Stimulated activated CD4-positive, alpha-beta T cell treated with anti-CD3 and anti-CD28 coated beads, Interleukin-1b, Interleukin-23, amount 100 ng/mL, for 1 hour (primary cell): ENCODE measurements at regions not wholly inside any gene's neighbourhood (a gene's known extent, or its start where the extent isn't known, plus 50 kb on each side); places are given as distances from the start of the nearest gene placed in this dataset.
"Not testable (repeated sequence)": the region's sequence is repeated elsewhere in the genome, so short reads cannot be mapped to it uniquely, and the experiment has no call there.

Experiments
- DNase-seq, 2 donors: peaks; one replicate each; pipeline ENCODE4 v3.0.0-alpha.2; 2020; ENCODE audit warnings: low read depth in 2 of 2

DNA sequence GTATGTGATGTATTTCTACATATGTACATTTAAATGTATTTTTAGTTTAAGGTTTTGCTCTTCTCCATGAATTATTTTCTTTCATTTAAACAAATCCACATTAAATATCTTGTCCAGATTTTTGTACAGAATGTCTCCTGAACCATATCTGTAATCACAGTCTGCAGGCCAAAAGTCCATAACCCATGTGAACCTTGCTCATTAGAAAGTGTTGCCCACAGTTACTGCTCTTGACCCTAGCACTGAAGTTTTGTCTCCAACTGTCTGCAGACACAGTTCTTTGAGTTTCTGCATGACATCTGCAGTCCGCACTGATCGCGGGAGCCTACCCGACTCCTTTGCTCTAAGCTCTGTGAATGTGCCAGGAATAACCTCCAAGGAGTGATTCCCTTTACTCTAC, 626.2 kb upstream of the SLC10A2 start:
- DNase-seq, result no peak

DNA sequence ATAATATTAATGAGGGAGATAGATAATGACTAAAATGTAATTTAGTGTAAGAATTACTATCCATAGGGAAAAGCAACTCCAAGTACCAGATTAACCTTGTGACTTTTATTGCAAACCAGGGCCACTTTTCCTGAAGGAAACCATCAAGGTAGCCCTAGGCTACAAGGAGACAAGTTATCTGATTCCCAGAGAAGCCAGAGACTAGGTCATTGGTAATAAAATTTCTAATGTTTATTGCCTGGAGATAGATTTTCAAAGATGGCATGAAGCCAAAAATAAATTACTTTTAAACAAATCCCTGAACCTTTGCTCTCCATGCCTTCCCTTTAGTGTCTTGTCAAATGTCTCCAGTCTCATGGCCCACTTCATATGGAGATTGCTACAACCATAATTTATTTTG, 610.1 kb upstream of the SLC10A2 start:
- DNase-seq, result no peak

DNA sequence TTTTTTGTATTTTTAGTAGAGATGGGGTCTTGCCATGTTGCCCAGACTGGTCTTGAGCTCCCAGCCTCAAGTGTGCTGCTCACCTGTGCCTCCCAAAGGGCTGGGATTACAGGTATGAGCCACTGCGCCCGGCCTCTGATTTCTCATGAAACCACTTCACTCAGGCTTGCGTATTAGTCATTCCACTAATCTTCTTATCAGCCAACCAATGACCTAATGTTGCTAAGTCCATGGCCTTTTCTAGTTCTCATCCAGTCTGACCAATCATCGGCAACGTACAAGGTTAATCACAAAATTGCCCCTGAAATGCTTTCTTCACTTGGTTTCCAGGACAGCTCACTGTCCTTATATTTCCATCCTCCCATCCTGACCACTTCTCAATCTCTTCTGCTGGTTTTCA, 605.3 kb upstream of the SLC10A2 start:
- no peak for DNase-seq

DNA sequence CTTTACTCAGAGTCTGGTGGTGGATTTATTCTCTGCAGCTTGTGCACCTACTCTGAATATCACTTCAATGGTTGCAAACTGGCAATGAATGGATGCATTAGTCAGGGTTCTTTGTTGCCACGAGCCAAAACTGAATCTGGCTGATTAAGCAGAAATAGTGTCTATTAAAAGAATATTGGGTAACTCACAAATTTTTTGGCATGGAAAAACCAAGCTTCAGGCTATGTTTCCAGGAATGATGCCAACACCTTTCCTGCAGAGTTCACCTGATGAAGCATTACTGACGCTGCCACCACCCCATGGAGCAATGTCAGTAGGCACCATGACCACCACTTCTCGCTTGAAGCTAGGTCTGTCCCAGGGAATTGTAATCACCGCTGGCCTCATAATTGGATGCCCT, 597.8 kb upstream of the SLC10A2 start:
- no peak for DNase-seq

DNA sequence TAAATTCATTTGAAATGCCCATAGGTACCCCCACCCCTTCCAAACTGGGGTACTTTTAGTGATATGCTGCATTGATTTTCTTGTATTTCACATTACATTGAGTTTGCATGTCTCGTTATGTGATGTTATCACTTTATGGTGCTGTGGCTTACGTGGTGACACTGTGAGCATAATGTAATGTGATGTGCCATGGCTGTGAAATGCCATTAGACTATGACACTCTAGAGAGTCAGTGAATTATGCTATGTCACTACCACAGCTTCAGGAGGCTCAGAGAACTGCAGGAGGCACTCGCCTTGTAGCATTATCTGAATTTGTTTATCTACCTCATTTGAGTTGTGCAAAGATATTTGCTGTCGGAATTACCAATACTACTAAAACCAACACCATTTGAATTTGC, 590.1 kb upstream of the SLC10A2 start:
- DNase-seq, result no peak

GRCh38 chr13:103640606-103641005, 574.4 kb upstream of the SLC10A2 start:
- no peak for DNase-seq

DNA sequence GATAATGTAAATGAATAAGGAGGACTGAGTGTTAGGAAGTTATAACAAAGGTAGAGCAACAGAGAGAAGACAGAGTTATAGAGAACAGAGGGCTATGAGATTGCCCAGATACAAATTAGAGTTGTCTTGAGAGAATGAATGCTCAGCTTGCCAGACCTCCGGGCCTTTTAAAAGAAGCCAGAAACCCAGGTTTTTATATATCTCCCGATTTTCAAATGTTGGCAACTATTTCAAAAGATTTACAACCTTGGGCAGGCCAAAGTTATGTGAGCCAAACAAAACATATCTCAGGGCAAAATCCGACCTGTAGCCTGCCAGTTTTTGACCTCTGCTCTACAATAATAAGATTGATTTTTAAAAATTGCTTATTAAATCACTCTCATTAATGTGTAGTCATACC, 573.1 kb upstream of the SLC10A2 start:
- DNase-seq, result no peak

- no peak for DNase-seq
These were observed 572.5 kb upstream of the SLC10A2 start for GRCh38 chr13:103638706-103639105.

DNA sequence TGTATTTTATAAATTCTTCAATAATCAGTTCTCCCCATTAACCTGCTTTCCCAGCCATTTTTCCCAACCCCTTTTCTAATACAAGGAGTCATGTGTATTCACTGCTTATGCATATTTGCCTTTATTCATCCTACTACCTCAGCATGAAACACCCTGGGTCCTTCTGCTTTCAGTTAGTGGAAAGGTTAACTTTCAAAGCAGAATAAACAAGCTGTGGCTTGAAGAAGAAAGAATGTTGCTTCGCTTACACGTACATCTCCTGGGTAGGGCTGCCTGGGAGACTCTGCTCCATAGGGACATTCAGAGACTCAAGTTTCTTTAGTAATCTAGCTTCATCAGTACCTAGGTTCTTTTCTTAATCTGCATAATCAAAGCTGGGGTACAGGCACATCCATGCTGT, 567.8 kb upstream of the SLC10A2 start:
- no peak for DNase-seq

- DNase-seq, result no peak
These were observed 559.0 kb upstream of the SLC10A2 start for GRCh38 chr13:103625194-103625593.

GRCh38 chr13:103618151-103618550, 551.9 kb upstream of the SLC10A2 start:
- DNase-seq, result no peak

DNA sequence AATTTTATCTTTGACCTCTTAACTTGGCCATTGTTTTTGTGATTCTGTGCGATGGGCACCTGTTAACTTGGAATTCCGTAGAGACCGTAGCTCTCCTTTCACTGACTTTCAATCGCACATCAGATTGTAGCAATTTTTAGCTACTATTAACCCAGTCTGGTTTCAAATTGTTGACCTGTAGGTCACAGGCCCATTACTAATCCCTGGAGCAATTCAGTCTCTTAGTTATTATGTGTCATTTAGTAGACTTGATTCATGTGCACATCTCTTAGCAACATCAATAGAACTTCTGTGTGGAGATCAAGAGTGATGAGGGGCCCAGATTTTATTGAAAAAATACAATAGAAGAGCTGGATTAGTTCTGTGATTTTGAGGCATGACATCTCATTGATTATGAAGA, 549.6 kb upstream of the SLC10A2 start:
- DNase-seq, result no peak

DNA sequence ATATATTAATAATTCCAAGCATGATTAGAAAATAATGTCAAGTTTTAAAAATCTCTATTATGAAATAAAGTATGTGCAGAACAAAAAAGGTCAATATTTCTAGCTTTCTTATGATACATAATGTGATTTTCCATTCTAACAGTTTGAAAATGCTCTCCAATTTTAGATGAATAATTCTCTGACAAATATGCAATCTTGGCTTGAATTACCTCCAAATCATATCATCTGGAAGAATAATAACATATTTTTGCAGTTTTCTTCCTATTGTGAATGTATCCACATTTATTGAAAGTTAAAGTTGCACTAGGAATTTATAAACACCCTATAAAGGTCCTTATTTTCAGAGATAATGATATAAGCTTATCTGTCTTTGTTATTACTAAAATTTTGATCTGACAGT, 548.5 kb upstream of the SLC10A2 start:
- DNase-seq, result no peak

DNA sequence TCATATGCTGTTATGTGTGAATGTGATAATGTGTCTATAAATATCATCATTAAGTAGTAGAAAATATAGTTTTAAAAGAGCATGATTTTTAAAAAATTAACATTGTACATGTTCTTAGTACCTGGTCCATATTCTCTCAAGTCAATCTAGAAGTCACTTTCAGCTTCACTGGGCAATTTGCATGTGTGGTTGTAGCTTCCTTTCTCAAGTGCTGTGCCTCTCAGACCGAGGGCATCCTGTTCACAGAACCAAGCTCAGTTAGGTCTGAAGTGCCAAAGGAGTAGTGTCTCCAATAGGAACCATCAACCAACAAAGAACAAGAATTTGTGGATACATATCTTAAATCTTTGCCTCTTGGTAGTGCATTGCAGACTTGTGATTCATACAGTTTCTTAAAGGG, 541.8 kb upstream of the SLC10A2 start:
- DNase-seq, result no peak

DNA sequence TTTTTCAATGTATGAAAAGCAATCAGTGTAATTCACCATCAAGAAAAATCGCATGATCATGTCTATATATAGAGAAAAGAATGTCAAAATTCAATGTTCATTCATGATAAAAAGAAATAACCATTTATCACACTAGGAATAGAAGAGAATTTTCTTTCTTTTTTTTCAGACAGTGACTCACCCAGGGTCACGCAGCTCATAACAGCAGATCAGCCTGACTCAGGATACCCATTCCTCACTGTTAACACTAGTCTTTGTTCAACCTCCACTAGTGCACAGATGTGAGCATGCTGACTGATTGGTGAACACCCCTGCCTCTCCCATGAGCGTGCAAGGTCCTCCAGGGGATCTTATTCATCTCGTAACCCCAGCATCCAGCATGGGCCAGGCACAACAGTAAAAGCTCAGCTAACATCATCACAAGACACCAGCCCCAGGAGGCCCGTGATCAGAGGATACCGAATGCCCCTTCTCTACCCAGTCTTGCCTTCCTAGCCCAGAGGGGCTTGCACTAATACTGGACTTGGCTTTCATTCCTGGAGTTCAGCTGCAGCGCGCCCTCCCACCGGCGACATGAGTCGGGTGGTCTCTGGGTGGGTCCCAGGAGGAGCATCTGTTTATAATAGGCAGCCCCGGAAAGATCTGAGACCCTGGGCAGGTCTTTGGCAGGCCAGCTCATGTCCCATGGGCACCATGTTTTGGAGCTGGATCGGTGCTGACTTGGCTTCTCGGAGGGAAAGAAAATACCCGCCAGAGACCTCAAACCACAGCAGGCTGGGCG, 539.5 kb upstream of the SLC10A2 start:
- no peak for DNase-seq

DNA sequence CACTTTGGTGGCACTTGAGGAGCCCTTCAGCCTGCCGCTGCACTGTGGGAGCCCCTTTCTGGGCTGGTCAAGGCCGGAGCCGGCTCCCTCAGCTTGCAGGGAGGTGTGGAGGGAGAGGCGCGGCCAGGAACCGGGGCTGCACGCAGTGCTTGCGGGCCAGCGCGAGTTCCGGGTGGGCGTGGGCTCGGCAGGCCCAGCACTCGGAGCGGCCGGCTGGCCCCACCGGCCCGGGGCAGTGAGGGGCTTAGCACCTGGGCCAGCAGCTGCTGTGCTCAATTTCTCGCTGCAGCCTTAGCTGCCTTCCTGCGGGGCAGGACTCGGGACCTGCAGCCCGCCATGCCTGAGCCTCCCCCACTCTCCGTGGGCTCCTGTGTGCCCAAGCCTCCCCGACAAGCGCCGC, 533.7 kb upstream of the SLC10A2 start:
- DNase-seq, result not testable (repeated sequence)

- DNase-seq, result no peak
These were observed 532.5 kb upstream of the SLC10A2 start for GRCh38 chr13:103598671-103599070.

- no peak for DNase-seq
These were observed 507.2 kb upstream of the SLC10A2 start for GRCh38 chr13:103573446-103573845.

DNA sequence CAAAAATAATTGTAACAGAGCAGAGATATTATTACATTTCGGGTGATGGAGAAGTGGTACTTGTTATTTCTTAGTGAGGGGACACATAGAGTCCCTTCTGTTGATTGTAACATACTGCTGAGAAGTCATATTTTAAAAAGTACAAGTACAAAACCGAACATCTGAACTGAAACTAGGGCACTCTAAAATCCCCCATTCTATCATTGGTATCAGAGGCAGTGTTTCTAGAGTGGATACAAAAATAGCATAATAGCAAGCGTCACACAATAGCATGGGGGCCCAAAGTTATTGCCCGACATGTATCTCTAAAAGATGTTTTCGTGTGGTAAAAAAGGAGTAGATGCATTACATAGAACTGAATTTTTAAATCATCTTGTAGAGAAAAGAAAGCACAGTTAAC, 502.1 kb upstream of the SLC10A2 start:
- no peak for DNase-seq

- DNase-seq, result no peak
These were observed 491.7 kb upstream of the SLC10A2 start for GRCh38 chr13:103557878-103558277.

- DNase-seq, result no peak
These were observed 490.5 kb upstream of the SLC10A2 start for GRCh38 chr13:103556681-103557080.

DNA sequence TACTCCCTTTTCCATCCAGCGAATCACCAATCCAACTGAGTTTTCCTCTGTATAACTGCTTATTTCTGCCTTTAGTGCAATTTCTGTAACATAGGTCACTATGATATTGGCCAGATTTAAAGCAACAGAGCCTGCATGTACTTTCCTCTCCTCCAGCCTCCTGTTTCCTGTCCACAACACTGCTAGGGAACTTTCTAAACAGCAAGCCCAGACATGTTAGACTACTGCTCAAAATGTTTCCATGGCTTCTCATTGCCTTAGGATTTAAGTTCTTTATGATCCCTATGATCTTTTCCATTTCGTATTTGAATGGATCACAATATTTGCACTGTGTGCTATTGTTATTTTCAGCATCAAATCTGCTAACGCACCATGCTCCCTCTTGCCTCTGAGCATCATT, 481.7 kb upstream of the SLC10A2 start:
- DNase-seq, result no peak

- no peak for DNase-seq
These were observed 480.1 kb upstream of the SLC10A2 start for GRCh38 chr13:103546271-103546670.

- DNase-seq, result no peak
These were observed 476.4 kb upstream of the SLC10A2 start for GRCh38 chr13:103542648-103543047.
